Trophoblast cell (in vitro differentiated cells and primary cell): ENCODE measurements at regions not wholly inside any gene's neighbourhood (a gene's known extent, or its start where the extent isn't known, plus 50 kb on each side); places are given as distances from the start of the nearest gene placed in this dataset.
A peak's percentile ranks its signal among the peaks of the same experiment; 100 is the strongest.

Experiments used
- DNase-seq, 2 donors: peaks; one replicate each; pipeline ENCODE4 v3.0.0-alpha.2; 2016
- H2AFZ ChIP-seq: 2 replicates; pipeline ENCODE4 v1.6.1; 2013; ENCODE audit warnings: low read length, moderate library complexity, mild to moderate bottlenecking; ENCODE audit not compliant: insufficient read depth, poor library complexity
- H2AK5ac ChIP-seq: 2 replicates; pipeline ENCODE4 v1.6.1; 2013; ENCODE audit warnings: mild to moderate bottlenecking, low read length
- H2BK120ac ChIP-seq: 2 replicates; pipeline ENCODE4 v1.6.1; 2013; ENCODE audit warnings: low read length, mild to moderate bottlenecking, moderate library complexity; ENCODE audit not compliant: insufficient read depth, poor library complexity
- H2BK12ac ChIP-seq: 2 replicates; pipeline ENCODE4 v1.6.1; 2013; ENCODE audit warnings: mild to moderate bottlenecking, low read length, moderate library complexity
- H2BK5ac ChIP-seq: 2 replicates; pipeline ENCODE4 v1.6.1; 2013; ENCODE audit warnings: low read length, low read depth, moderate library complexity, mild to moderate bottlenecking; ENCODE audit not compliant: poor library complexity
- H3K14ac ChIP-seq: 2 replicates; pipeline ENCODE4 v1.6.1; 2013; ENCODE audit warnings: mild to moderate bottlenecking, low read length
- H3K18ac ChIP-seq: 2 replicates; pipeline ENCODE4 v1.6.1; 2013; ENCODE audit warnings: mild to moderate bottlenecking, low read length
- H3K23ac ChIP-seq: 2 replicates; pipeline ENCODE4 v1.6.1; 2013; ENCODE audit warnings: low read length
- H3K27ac ChIP-seq: 2 replicates; pipeline ENCODE4 v1.5.1; 2013; ENCODE audit warnings: low read depth, mild to moderate bottlenecking, inconsistent platforms, low read length, moderate library complexity
- H3K27me3 ChIP-seq: 2 replicates; pipeline ENCODE4 v1.6.1; 2013; ENCODE audit warnings: inconsistent platforms, mild to moderate bottlenecking, low read length, moderate library complexity; ENCODE audit not compliant: insufficient read depth
- H3K36me3 ChIP-seq, 2 experiments: 1 replicate in 1 of 2; 2 replicates in 1 of 2; pipeline ENCODE4 v1.6.1; 2013; ENCODE audit warnings: low read length in 2 of 2, mild to moderate bottlenecking in 2 of 2, moderate library complexity in 1 of 2; ENCODE audit not compliant: insufficient read depth in 2 of 2, control insufficient read depth in 1 of 2
- H3K4ac ChIP-seq: 2 replicates; pipeline ENCODE4 v1.6.1; 2013; ENCODE audit warnings: low read depth, mild to moderate bottlenecking, low read length, moderate library complexity
- H3K4me1 ChIP-seq, 2 experiments: 1 replicate in 1 of 2; 2 replicates in 1 of 2; pipeline ENCODE4 v1.6.1; 2013; ENCODE audit warnings: low read length in 2 of 2, mild to moderate bottlenecking in 2 of 2, moderate library complexity in 1 of 2; ENCODE audit not compliant: insufficient read depth in 2 of 2, control insufficient read depth in 1 of 2
- H3K4me2 ChIP-seq: 2 replicates; pipeline ENCODE4 v1.6.1; 2013; ENCODE audit warnings: inconsistent platforms, mild to moderate bottlenecking, low read length, moderate library complexity
- H3K4me3 ChIP-seq: 2 replicates; pipeline ENCODE4 v1.5.1; 2013; ENCODE audit warnings: mild to moderate bottlenecking, low read depth, low read length, inconsistent platforms
- H3K79me1 ChIP-seq: one replicate; pipeline ENCODE4 v1.6.1; 2013; ENCODE audit warnings: low read length
- H3K79me2 ChIP-seq: 2 replicates; pipeline ENCODE4 v1.6.1; 2013; ENCODE audit warnings: low read length, mild to moderate bottlenecking; ENCODE audit not compliant: control insufficient read depth, insufficient read depth, poor library complexity
- H3K9ac ChIP-seq: 2 replicates; pipeline ENCODE4 v1.6.1; 2013; ENCODE audit warnings: mild to moderate bottlenecking, low read length
- H3K9me3 ChIP-seq: 2 replicates; pipeline ENCODE4 v1.6.1; 2013; ENCODE audit warnings: low read depth, mild to moderate bottlenecking, control low read depth, inconsistent platforms, low read length; ENCODE audit not compliant: insufficient read depth
- H4K12ac ChIP-seq: 2 replicates; pipeline ENCODE4 v1.6.1; 2013; ENCODE audit warnings: low read depth, mild to moderate bottlenecking, low read length, moderate library complexity
- H4K8ac ChIP-seq: 2 replicates; pipeline ENCODE4 v1.6.1; 2013; ENCODE audit warnings: low read depth, mild to moderate bottlenecking, low read length, moderate library complexity
- H4K91ac ChIP-seq: one replicate; pipeline ENCODE4 v1.6.1; 2013; ENCODE audit warnings: low read depth, mild to moderate bottlenecking, low read length, moderate library complexity
- WGBS: extraction: QIAGEN DNeasy Blood & Tissue Kit; methylation state at CpG from one replicate; pipeline ENCODE4 v1.1.7; 2013; ENCODE audit warnings: missing lambda C conversion rate; ENCODE audit not compliant: insufficient read length, insufficient coverage; ENCODE audit errors: extremely low coverage; 5-methylcytosine and 5-hydroxymethylcytosine counted together

- H2AK5ac ChIP-seq: no peak overlapping the region
Observed at GRCh38 chr5:107124376-107124775, 546.4 kb downstream of the EFNA5 start.

GRCh38 chr5:107123014-107123413, 547.7 kb downstream of the EFNA5 start:
- peak overlapping the region; percentile 91 for H3K27ac ChIP-seq
- H2AFZ ChIP-seq: no peak overlapping the region
- peaks cover 0 to 6% of the 10 kb centered on the region in 2 experiments for H3K4me1 ChIP-seq
- no peaks in the 10 kb centered on the region for H3K9me3 ChIP-seq
- H3K36me3 ChIP-seq: no peaks in the 10 kb centered on the region
- H3K9ac ChIP-seq: no peak overlapping the region
- H3K4ac ChIP-seq: no peak overlapping the region
- DNase-seq: peak; percentile 43 to 68
- H3K23ac ChIP-seq: no peak overlapping the region
- peaks cover 2% of the 10 kb centered on the region for H3K79me2 ChIP-seq
- no peaks in the 10 kb centered on the region for H3K27me3 ChIP-seq
- peak overlapping the region; percentile 89 for H4K91ac ChIP-seq
- WGBS: no CpG with 5 or more reads among the region's 2 CpGs
- H3K18ac ChIP-seq: no peak overlapping the region
- H4K8ac ChIP-seq: no peak overlapping the region
- H2AK5ac ChIP-seq: no peak overlapping the region
- H2BK5ac ChIP-seq: peak overlapping the region; percentile 93
- H2BK12ac ChIP-seq: peak overlapping the region; percentile 84
- peaks cover 14% of the 10 kb centered on the region for H3K79me1 ChIP-seq
- peak overlapping the region; percentile 88 for H2BK120ac ChIP-seq
- no peak overlapping the region for H3K14ac ChIP-seq
- no peak overlapping the region for H3K4me3 ChIP-seq
- no peak overlapping the region for H4K12ac ChIP-seq
- no peak overlapping the region for H3K4me2 ChIP-seq

More at GRCh38 chr5:107124376-107124775, 546.4 kb downstream of the EFNA5 start:
- Histone ChIP-seq H4K8ac (no peak overlapping the region), H4K91ac (no peak overlapping the region), H2BK120ac (no peak overlapping the region), H3K4ac (no peak overlapping the region), H2BK12ac (no peak overlapping the region), H3K9ac (no peak overlapping the region), H3K18ac (no peak overlapping the region), H3K27ac (peak overlapping the region; percentile 25), H3K23ac (no peak overlapping the region), H3K4me2 (no peak overlapping the region), H2BK5ac (no peak overlapping the region), H3K4me3 (no peak overlapping the region), H3K27me3 (no peaks in the 10 kb centered on the region), H3K79me1 (peaks cover 12% of the 10 kb centered on the region), H3K36me3 (no peaks in the 10 kb centered on the region), H2AFZ (no peak overlapping the region), H3K9me3 (no peaks in the 10 kb centered on the region), H3K14ac (no peak overlapping the region), H4K12ac (no peak overlapping the region), H3K79me2 (peaks cover 2% of the 10 kb centered on the region), H3K4me1 (peaks cover 0 to 3% of the 10 kb centered on the region in 2 experiments)
- peak in 1 of 2 donors; percentile 42 for DNase-seq
- WGBS: no CpG with 5 or more reads among the region's 1 CpG

- Histone ChIP-seq H3K18ac (no peak overlapping the region), H3K4ac (no peak overlapping the region), H2BK5ac (no peak overlapping the region), H2BK120ac (no peak overlapping the region), H3K79me2 (peaks cover 2% of the 10 kb centered on the region), H3K9me3 (no peaks in the 10 kb centered on the region), H3K9ac (no peak overlapping the region), H3K27ac (peak overlapping the region; percentile 81), H3K4me3 (no peak overlapping the region), H3K4me1 (peaks cover 0 to 6% of the 10 kb centered on the region in 2 experiments), H3K27me3 (no peaks in the 10 kb centered on the region), H3K14ac (no peak overlapping the region), H2BK12ac (no peak overlapping the region), H3K4me2 (no peak overlapping the region), H3K36me3 (no peaks in the 10 kb centered on the region), H4K91ac (no peak overlapping the region), H4K12ac (no peak overlapping the region), H3K23ac (no peak overlapping the region), H2AK5ac (no peak overlapping the region), H2AFZ (no peak overlapping the region), H3K79me1 (peaks cover 14% of the 10 kb centered on the region), H4K8ac (no peak overlapping the region)
- no peak for DNase-seq
- no CpG with 5 or more reads among the region's 3 CpGs for WGBS
Observed at GRCh38 chr5:107121793-107122519, 548.8 kb downstream of the EFNA5 start.

- Histone ChIP-seq H4K91ac (no peak overlapping the region), H3K4me2 (no peak overlapping the region), H3K79me2 (peaks cover 2% of the 10 kb centered on the region), H2BK12ac (no peak overlapping the region), H3K14ac (no peak overlapping the region), H3K4me1 (peaks cover 0 to 6% of the 10 kb centered on the region in 2 experiments), H2BK120ac (no peak overlapping the region), H3K18ac (no peak overlapping the region), H3K79me1 (peaks cover 14% of the 10 kb centered on the region), H3K27ac (no peak overlapping the region), H3K27me3 (no peaks in the 10 kb centered on the region), H3K4me3 (no peak overlapping the region), H2AK5ac (no peak overlapping the region), H4K12ac (no peak overlapping the region), H3K9me3 (no peaks in the 10 kb centered on the region), H3K23ac (no peak overlapping the region), H3K9ac (no peak overlapping the region), H2BK5ac (no peak overlapping the region), H3K4ac (no peak overlapping the region), H4K8ac (no peak overlapping the region), H2AFZ (no peak overlapping the region), H3K36me3 (no peaks in the 10 kb centered on the region)
- WGBS: no CpG with 5 or more reads among the region's 2 CpGs
- DNase-seq: peak in 1 of 2 donors; percentile 69
Observed at GRCh38 chr5:107119656-107120055, 551.1 kb downstream of the EFNA5 start.
